GM12873 (cell line): ENCODE measurements at regions not wholly inside any gene's neighbourhood (a gene's known extent, or its start where the extent isn't known, plus 50 kb on each side); places are given as distances from the start of the nearest gene placed in this dataset.
A peak's percentile ranks its signal among the peaks of the same experiment; 100 is the strongest.

Experiments
- TF ChIP-seq, protein P1 (sequence below): IDR thresholded peaks from 2 replicates; pipeline ENCODE4 v1.5.1; 2012; ENCODE audit warnings: low read depth, mild to moderate bottlenecking, moderate library complexity, low read length, control low read depth; ENCODE audit not compliant: insufficient read depth; ENCODE audit errors: missing control alignments

DNA sequence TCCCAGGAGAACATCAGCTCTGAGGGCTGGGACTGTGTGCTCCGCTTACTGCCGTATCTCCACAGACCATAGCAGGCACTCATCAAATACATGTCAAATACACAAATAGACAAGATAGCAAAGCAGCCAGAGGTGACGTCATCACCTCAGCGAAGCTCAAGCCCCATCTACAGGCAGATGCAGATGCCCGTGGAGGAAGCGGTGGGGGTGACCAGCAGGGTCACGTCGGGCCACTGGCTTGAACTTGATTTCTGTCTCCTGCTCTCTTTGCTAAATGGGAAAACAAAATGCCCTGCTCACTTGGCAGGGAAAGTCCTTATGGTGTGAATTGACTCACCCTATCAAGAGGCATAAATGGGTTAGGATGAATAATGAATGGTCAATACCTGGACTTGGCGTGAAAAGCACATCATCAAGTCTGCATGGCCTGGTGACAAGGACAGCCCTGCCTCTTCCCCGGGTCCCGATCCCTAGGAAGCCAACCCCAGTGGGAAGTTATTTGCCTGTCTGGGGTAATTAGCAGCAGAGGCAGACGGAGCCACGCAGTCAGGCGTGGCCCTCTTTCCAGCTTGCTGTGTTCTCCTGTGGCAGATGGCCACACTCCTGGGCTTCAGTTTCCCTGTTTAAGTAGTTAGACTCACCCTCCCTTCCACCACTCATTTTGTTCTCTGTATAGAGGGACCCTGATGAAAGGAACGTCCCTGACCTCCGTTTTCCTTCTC is 536.0 kb downstream of the NPHP4 start:
- TF ChIP-seq, protein P1, sequence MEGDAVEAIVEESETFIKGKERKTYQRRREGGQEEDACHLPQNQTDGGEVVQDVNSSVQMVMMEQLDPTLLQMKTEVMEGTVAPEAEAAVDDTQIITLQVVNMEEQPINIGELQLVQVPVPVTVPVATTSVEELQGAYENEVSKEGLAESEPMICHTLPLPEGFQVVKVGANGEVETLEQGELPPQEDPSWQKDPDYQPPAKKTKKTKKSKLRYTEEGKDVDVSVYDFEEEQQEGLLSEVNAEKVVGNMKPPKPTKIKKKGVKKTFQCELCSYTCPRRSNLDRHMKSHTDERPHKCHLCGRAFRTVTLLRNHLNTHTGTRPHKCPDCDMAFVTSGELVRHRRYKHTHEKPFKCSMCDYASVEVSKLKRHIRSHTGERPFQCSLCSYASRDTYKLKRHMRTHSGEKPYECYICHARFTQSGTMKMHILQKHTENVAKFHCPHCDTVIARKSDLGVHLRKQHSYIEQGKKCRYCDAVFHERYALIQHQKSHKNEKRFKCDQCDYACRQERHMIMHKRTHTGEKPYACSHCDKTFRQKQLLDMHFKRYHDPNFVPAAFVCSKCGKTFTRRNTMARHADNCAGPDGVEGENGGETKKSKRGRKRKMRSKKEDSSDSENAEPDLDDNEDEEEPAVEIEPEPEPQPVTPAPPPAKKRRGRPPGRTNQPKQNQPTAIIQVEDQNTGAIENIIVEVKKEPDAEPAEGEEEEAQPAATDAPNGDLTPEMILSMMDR: no peak

DNA sequence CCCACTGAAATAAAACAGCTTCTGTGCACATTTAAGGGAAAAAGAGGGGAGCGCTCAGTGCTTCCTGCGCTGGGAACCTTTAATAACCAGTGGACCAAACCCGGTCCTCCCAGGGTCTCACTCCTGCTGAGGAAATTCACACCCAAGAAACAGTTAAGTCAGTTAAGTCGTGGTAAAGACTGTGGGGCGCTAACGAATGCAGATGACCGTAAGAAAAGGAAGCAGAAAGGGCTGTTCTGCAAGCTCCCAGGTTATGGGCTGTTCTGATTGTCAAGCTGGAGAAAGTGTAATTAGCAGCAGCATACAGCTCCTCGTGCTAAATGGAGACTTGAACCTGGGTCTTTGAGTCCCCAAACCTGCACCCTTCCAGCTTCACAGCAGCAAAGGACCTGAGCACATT is 536.6 kb downstream of the NPHP4 start:
- TF ChIP-seq, protein P1: no peak

DNA sequence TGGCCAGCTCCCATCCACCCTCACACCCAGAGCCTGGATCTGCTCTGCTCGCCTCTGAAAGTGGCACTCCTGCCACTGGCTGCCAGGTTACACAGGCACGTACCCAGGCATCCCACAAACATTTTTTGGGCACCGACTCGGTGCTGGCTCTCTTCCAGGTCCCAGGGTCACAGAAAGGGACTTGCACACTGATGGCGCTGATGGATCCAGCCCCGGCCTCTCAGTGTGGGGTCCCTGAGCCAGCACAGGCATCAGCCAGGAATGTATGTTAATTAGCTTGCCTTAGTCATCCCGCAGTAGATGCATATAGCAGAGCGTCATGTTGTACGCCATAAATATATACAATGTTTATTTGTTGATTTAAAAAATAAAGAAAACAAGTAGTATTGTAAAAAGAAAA is 537.2 kb downstream of the NPHP4 start:
- TF ChIP-seq, protein P1: no peak

DNA sequence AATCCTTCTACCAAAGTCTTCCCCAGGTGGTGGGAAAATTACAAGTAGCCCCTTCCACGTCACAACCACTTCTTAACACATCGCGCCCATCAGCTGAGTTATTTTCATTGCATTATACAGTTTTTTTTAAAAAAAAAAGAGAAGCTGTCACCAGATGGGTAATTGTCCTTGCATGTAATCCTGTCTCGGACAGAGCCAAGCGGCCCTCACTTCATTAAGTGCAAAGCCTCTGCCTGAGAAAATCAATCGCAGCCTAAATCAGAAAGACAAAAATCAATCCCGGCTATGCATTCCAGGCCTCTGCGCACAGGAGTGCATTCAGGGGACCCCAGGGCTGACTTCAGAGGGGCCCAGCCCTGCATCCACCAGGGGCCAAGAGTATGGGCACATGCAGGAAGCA is 538.9 kb downstream of the NPHP4 start:
- TF ChIP-seq, protein P1: no peak

DNA sequence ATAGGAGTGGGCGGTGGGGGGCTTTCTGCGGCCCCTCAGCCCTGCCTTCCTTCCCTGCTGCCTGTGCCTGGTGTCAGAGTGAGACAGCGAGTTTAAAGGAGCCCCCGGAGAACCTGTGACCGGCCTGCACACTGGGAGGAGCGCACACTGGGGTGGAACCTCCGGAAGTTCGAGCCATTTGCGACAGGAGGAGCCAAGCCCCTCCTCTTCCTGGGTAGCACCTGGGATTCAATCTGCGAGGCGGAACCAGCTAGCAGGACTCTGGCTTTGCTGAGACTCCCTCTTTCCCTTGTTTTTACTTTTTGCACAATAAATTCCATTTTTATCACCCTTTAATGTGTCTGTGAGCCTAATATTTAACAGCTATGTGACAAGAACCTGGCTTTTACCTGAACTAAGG is 540.6 kb downstream of the NPHP4 start:
- TF ChIP-seq, protein P1: no peak

DNA sequence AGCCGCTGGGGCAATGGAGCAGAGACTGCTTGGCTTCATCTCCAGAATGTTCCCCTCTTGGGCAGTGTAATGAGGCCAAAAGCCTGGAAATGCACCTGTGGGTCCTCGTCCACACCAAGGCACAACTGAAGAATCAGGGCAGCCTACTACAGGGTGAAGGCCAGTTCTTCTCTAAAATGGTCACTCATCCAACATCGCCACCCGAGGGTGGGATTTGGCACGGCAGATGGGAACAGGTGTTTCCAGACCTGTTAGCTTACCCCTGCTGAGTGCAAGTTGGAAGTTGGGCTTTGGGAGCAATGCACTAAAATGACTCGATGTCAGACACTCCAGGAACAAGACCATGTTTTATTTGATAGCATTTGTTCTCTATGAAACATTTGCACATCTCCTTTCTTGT is 543.7 kb downstream of the NPHP4 start:
- TF ChIP-seq, protein P1: peak; percentile 6

DNA sequence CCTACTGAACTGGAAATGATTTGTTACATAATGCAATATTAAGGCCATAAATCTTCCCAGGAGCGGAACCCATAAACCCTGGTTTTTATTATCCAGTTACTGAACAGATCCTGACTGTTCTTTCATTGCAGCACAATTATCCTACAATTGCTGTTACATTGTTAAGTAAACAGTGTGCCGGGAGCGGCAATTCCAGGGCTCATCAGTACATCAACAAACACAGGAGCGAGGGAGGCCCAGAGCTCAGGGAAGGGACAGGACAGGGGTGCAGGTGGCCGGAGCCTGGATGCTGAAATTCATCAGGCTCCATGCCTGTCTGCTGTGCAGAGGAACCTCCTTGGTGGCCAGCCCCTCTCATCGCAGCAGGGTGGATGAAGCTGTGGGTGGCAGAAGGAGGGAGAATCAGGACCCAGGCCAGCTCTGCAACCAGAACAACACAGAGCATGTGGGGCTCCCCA is 544.7 kb downstream of the NPHP4 start:
- TF ChIP-seq, protein P1: no peak
